ENCODE measurements at regions not wholly inside any gene's neighbourhood (a gene's known extent, or its start where the extent isn't known, plus 50 kb on each side); places are given as distances from the start of the nearest gene placed in this dataset.

- no peak for DNase-seq
Measured at GRCh38 chr15:37794947-37795346, 139.5 kb upstream of the TMCO5A start.

DNA sequence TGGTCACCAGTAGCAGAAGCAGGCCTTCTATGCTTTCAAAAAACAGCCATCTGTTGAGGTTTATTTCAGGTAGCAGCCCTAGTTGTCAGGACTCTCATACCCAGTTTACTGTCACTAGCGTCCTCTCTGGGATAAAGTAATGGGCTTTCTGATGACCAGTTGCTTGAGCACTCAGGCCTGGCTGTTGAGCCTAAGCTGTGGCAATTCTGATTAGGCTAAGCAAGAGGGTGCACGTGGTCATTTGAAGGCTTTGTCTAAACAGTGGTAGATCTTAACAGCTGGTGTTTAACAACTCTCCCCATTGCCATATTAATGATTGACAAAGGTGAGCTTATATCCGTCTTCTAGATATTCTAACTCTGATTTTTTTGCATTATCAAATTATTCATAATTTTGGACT, 132.9 kb upstream of the TMCO5A start:
- no peak for DNase-seq

DNA sequence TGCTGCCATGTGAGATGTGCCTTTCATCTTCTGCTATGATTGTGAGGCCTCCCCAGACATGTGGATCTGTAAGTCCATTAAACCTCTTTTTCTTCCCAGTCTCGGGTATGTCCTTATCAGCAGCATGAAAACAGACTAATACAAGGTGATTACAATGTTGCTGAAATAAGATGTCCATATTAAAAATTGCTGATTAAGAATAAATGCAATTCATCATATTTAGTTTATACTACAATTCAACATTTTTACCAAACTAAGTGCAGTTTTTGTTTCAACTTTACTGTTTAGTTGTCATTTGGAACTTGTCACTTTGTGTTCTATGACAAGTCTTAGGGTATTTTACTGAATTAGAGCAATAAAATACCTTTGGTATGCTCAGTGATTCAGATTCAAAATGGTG, 127.6 kb upstream of the TMCO5A start:
- DNase-seq, result no peak

DNA sequence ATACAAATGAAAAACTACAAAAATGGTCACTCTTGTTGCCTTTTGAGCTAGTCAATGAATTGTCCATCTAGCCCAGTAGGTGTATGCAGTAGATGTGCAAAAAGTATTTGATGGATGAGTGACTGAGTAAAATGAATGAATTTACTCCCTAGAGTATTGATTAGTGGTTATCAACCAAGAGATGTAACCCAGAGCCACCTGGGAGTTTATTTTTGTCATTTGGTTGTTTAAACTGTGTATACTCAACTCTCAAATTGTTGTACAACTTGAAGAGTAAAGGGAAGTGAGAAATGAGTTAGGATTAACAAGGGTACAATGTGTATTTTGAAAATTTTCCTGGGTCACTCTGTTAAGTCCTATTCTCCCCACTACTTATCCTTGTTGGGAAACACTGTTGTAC, 124.1 kb upstream of the TMCO5A start:
- no peak for DNase-seq

DNA sequence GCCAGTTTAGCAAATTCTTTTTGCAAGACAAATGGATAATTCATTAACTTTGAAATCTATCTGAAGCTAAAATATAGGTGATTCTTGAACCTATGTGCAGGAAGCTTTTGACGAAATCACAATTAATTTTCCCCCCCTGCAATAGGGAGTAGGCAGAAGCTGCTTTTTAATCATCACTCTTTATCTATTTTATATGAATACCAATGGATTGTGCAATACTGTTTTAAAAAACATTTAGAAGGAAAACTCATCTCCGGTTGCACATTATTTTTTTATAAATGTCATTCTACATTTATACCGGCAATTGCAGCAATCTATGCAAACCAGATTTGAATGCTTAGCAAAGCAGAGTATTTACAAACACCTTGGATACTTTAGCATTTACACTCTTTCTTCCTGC, 121.1 kb upstream of the TMCO5A start:
- no peak for DNase-seq

- no peak for DNase-seq
Measured at GRCh38 chr15:37814847-37815515, 119.5 kb upstream of the TMCO5A start.

DNA sequence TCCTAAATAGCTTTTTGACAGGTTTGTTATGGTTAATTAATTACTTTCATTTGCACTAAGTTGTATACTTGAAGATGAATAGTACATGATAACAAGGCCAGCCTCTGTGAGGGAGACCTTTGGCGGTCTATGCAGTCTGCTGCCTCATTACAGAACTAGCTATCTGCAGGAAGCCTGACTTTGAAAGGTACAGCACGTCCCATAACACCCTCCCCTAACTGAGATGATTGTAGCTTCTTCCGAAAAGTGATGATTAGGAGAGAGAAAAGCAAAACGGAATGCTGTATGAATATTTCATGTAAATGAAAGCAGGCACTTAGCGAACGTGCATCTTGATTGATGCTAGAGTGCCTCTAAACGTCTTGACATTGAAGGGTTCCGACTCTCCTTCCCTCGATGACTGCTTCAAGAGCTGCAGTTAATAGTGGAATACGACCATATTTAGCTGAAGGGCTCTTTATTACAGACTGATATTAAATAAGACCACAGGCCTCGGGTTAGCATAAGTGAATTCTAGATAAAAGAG, 116.2 kb upstream of the TMCO5A start:
- no peak for DNase-seq

GRCh38 chr15:37819191-37819590, 115.2 kb upstream of the TMCO5A start:
- DNase-seq, result no peak

- DNase-seq, result no peak
Measured at GRCh38 chr15:37820380-37821128, 113.9 kb upstream of the TMCO5A start.

GRCh38 chr15:37823601-37824275, 110.7 kb upstream of the TMCO5A start:
- DNase-seq, result no peak

DNA sequence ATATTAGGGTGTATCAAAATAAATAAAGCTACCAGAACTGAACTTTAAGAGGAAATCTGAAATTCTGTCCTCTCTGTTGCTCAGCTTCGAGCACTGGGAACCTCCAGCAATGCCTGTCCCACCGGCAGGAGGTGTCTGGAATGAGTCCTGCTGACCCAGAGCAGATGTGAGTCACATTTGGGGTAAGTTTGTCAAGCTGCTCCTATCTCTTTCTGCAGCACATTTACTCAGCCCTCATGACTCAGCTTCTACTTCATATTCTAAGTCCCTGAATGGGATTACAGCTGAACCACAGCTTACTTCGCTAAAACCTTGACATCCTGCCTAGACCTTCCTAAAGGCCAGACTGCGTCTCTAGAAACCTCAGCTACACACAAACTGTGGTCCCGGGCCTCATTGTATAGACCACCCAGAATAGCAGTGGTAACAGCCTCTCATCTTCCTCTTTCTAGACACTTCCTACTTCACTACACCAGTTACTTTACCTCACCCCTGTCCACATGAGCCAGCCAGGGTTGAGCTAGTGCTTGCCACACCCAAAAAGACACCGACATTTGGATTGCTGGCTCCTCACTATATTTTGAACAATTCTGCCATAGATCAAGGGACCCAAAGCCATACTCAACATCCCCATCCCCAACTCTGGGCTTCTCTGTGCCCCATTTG, 109.6 kb upstream of the TMCO5A start:
- no peak for DNase-seq

DNA sequence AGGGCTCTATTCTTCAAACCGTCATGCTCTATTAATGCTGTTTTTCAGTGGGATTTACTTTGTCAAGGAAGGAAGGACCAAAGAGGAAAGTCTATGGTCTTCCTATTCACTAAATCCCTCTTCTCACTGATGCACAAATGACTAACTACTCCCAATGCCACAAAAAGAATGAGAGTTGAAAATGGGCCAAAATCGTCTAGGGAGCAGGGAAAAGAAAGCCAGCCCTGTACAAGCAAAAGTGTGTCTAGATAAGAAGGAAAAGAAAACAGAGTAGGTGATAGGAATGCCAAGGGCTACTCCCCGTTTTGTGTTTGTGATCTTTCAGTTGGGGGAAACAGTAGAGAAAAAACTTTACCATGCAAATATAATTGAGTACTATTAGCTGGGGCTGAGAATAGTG, 97.2 kb upstream of the TMCO5A start:
- DNase-seq, result no peak

DNA sequence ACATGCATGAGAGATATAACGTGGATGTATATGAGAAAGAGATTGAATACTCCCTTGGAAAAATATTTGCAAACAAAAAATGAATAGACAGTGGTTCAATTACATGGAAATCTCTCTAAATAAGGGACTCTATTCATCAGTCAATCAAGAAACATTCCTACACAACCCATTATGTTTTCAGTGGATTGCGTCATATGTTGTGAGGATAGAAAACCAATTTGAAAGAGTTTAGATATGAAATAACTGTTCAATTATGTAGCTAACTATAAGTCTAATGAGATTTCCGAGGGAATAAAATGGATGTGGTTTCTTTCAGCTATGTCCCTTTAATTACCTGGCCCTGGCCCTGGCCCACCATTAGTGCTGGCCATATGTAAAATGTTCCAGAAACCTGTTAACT, 86.7 kb upstream of the TMCO5A start:
- DNase-seq, result no peak

DNA sequence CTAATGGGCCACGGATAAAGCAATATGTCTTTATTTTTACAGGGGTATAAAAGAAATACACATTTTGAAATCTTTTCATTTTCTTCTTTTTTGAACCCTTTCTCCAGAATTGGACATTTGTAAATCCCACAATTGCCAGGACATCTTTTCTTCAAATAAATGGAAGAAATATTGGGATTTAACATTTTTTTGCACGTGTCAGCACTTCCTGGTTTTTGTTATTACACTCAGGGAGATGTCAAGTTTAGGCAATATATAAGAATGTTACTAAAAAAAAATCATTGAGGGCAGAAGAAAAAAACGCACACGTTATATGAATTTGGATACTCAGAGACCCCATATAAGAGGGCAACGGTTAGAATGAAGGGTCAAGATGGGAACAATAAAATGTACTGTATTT, 78.3 kb upstream of the TMCO5A start:
- no peak for DNase-seq

GRCh38 chr15:37860896-37861295, 73.5 kb upstream of the TMCO5A start:
- no peak for DNase-seq

DNA sequence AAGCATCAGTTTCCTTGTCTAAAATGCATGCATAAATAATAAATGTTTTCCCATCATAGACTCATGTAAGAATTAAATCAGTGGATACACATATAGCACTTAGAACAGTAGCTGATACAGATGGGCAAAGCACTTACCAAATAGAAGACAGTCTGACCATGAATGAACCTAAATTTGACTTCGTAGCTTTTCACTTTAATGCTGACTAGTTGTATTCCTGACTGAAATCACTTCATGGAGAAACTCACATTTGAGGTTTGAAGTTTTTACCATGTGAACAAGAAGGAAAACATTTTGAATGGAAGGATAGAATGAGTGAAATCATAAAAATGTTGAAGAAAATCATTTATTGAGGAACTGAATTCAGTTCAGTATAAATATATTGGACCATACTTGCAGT, 68.8 kb upstream of the TMCO5A start:
- no peak for DNase-seq

DNA sequence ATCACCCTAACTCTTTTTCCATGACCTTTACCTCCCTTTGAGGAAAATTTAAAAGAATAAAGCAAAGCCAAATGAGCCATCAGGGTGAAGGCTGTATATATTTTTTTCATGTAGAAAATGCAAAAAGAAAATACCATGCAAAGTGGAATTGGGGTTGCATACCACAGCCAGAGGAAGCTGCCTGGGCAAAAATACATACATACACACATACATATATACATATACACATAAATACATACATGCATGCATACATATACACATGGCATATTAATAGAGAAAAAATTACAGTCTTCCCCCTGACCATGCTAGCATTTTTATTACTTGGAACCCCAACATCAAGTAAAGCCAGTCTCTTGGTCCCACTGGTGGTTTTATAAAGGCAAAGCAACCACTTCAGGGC, 63.7 kb upstream of the TMCO5A start:
- DNase-seq, result no peak

GRCh38 chr15:37872661-37873060, 61.8 kb upstream of the TMCO5A start:
- no peak for DNase-seq

DNA sequence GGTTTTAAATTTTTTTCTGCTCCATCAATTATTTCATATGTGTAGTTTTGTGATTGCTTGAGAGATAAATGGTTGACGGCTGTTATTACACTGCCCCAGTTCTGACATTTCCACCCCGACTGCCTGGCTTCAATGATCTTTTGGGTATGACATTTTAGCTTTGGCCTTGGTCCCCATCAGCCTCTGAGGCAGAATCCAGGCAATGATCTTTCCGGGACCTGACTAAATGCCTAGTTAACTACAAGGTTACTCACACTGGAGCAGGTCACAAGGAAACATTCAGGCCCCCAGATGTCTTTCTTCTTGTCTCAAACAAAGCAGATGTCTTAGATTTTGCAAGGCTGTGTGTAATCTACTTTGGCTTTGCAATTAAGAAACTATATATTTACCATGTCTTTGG, 61.1 kb upstream of the TMCO5A start:
- no peak for DNase-seq

- DNase-seq, result no peak
Measured at GRCh38 chr15:37876900-37877299, 57.5 kb upstream of the TMCO5A start.

GRCh38 chr15:37877851-37878741, 56.3 kb upstream of the TMCO5A start:
- no peak for DNase-seq
